ENCODE measurements at regions not wholly inside any gene's neighbourhood (a gene's known extent, or its start where the extent isn't known, plus 50 kb on each side); places are given as distances from the start of the nearest gene placed in this dataset.

DNA sequence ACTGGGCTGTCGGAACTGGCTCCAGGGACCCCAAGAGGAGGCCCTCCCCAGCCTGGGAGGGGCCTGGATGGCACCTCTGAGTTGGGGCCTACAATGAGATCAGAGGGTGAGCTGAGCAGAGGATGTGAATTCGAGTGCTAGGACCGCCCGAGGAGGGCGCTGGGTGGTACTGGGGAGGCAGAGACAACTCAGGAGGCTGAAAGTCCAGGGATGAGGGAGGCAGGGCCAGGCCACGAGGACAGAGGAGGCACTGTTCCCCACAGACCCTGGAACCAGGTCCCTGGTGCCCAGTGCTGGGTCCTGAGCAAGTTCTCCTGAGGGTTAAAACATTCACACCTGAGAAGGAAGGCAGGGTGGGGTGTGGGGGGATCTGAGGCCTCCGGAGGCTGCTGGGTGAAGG lies 218.0 kb downstream of the CTTN start:
- no peak overlapping the region for H3K27ac ChIP-seq (ENCODE audit: low read depth in 1 of 2, low read length in 1 of 2)
- DNase-seq (no peak), ATAC-seq (ENCODE audit: insufficient read depth, low FRiP score) (no peak)
- H3K9me3 ChIP-seq (ENCODE audit: control insufficient read depth in 4 of 4, insufficient read depth in 3 of 4, low read length in 3 of 4), result peaks cover 0 to 22% (median 0%) of the 10 kb centered on the region in 4 donors
- H3K4me1 ChIP-seq (ENCODE audit: control insufficient read depth in 5 of 5, insufficient read depth in 5 of 5, low read length in 5 of 5), result peaks cover 0 to 3% (median 0%) of the 10 kb centered on the region in 5 donors
- H3K36me3 ChIP-seq (ENCODE audit: control insufficient read depth in 4 of 4, insufficient read depth in 4 of 4, low read length in 4 of 4), result no peaks in the 10 kb centered on the region
- TF ChIP-seq, protein P1, sequence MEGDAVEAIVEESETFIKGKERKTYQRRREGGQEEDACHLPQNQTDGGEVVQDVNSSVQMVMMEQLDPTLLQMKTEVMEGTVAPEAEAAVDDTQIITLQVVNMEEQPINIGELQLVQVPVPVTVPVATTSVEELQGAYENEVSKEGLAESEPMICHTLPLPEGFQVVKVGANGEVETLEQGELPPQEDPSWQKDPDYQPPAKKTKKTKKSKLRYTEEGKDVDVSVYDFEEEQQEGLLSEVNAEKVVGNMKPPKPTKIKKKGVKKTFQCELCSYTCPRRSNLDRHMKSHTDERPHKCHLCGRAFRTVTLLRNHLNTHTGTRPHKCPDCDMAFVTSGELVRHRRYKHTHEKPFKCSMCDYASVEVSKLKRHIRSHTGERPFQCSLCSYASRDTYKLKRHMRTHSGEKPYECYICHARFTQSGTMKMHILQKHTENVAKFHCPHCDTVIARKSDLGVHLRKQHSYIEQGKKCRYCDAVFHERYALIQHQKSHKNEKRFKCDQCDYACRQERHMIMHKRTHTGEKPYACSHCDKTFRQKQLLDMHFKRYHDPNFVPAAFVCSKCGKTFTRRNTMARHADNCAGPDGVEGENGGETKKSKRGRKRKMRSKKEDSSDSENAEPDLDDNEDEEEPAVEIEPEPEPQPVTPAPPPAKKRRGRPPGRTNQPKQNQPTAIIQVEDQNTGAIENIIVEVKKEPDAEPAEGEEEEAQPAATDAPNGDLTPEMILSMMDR (IDR thresholded peaks at IDR 0.05; ENCODE audit: control extremely low read depth, extremely low read depth), result no peak
- WGBS, 2 donors, result 85 to 94% methylated on average over 7 of the region's 7 CpGs
- H3K27me3 ChIP-seq (ENCODE audit: control insufficient read depth in 3 of 3, insufficient read depth in 3 of 3, low read length in 2 of 3), result no peaks in the 10 kb centered on the region
- H3K4me3 ChIP-seq, result no peak overlapping the region
- no peak overlapping the region for H3K9ac ChIP-seq (ENCODE audit: insufficient read depth in 1 of 2, low read length in 2 of 2)

DNA sequence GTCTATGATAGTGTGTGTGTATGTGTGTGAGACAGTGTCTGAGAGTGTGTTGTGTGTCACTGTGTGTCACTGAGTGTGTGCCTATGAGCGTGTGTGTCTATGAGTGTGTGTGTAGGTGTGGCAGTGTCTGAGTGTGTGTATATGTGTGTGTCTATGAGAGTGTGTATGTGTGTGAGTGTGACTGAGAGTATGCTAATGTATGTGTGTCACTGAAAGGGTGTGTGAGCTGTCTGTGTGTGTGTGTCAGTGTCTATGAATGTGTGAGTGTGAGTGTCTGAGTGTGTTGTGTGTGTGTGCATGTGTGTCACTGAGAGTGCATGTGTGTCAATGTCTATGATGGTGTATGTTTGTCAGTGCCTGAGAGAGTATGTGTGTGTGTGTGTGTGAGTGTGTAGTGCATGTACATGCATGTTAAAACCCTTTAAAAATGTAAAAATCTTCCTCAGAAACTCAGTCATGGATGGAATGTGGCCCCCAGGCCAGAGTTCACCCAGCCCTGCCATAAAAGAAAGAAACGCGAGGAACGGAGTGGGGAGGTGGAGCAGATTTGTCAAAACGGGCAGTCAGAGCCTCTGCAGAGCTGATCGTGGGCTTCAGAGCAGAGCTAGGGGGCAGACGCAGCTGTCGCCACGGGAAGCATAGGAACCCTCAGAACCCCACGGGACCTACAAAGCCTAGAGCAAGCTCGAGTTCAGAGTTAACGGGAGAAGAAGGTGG lies 218.8 kb downstream of the CTTN start:
- H3K4me3 ChIP-seq, result no peak overlapping the region
- peaks cover 0 to 22% (median 0%) of the 10 kb centered on the region in 4 donors for H3K9me3 ChIP-seq (ENCODE audit: control insufficient read depth in 4 of 4, insufficient read depth in 3 of 4, low read length in 3 of 4)
- no peak overlapping the region for H3K9ac ChIP-seq (ENCODE audit: insufficient read depth in 1 of 2, low read length in 2 of 2)
- H3K27me3 ChIP-seq (ENCODE audit: control insufficient read depth in 3 of 3, insufficient read depth in 3 of 3, low read length in 2 of 3), result no peaks in the 10 kb centered on the region
- ATAC-seq (ENCODE audit: insufficient read depth, low FRiP score), result no peak
- no peak for DNase-seq
- no peaks in the 10 kb centered on the region for H3K4me1 ChIP-seq (ENCODE audit: control insufficient read depth in 5 of 5, insufficient read depth in 5 of 5, low read length in 5 of 5)
- H3K27ac ChIP-seq (ENCODE audit: low read depth in 1 of 2, low read length in 1 of 2), result no peak overlapping the region
- WGBS, 2 donors, result 72 to 77% methylated on average over 12 of the region's 12 CpGs
- H3K36me3 ChIP-seq (ENCODE audit: control insufficient read depth in 4 of 4, insufficient read depth in 4 of 4, low read length in 4 of 4), result no peaks in the 10 kb centered on the region
- TF ChIP-seq, protein P1 (IDR thresholded peaks at IDR 0.05; ENCODE audit: control extremely low read depth, extremely low read depth), result no peak

DNA sequence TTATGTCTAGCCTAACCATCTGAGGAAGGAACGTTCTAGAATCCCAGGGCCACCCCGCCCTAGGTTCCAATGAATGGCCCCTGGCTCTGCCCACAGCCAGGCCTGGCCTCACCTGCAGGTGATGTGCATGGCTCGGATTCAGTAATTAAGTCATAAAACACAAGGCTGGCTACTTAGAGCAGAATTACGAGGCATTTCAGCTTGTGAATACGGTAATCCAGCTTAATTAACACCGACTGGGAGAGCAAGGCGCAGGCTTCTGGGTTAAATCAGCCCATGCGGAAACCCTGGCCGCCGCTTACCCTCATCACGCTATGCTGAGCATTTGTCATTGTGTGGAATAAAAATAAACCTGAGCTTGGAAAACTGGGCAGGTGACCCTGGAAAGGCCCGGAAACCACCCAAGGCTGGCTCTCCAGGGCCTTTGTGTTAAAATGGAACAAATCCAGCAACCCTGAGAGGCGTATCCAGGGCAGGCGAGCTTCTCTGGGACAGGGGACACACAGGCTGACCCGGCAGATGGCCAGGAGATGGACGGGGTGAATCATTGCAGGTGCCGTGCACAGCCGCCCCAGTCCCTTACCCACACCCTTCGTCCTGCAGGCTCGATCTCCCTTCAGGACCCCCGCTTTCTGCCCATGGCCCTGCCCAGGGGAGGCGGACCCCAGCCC lies 220.2 kb downstream of the CTTN start:
- WGBS, 2 donors, result 94 to 95% methylated on average over 22 of the region's 22 CpGs
- Histone ChIP-seq H3K9me3 (ENCODE audit: control insufficient read depth in 4 of 4, insufficient read depth in 3 of 4, low read length in 3 of 4) (peaks cover 0 to 22% (median 0%) of the 10 kb centered on the region in 4 donors), H3K27me3 (ENCODE audit: control insufficient read depth in 3 of 3, insufficient read depth in 3 of 3, low read length in 2 of 3) (no peaks in the 10 kb centered on the region), H3K4me1 (ENCODE audit: control insufficient read depth in 5 of 5, insufficient read depth in 5 of 5, low read length in 5 of 5) (no peaks in the 10 kb centered on the region), H3K36me3 (ENCODE audit: control insufficient read depth in 4 of 4, insufficient read depth in 4 of 4, low read length in 4 of 4) (no peaks in the 10 kb centered on the region), H3K4me3 (no peak overlapping the region), H3K27ac (ENCODE audit: low read depth in 1 of 2, low read length in 1 of 2) (no peak overlapping the region), H3K9ac (ENCODE audit: insufficient read depth in 1 of 2, low read length in 2 of 2) (no peak overlapping the region)
- DNase-seq, result no peak
- no peak for ATAC-seq (ENCODE audit: insufficient read depth, low FRiP score)
- TF ChIP-seq, protein P1 (IDR thresholded peaks at IDR 0.05; ENCODE audit: control extremely low read depth, extremely low read depth), result no peak

Measured in lung (tissue), 11 donors.